HG02943 (cell line): ENCODE measurements at regions not wholly inside any gene's neighbourhood (a gene's known extent, or its start where the extent isn't known, plus 50 kb on each side); places are given as distances from the start of the nearest gene placed in this dataset.
"Not testable (repeated sequence)": the region's sequence is repeated elsewhere in the genome, so short reads cannot be mapped to it uniquely, and the experiment has no call there.

Source experiments
- ATAC-seq: cut with Tn5 transposase; IDR thresholded peaks from one replicate; pipeline ENCODE4 v1.9.1; 2021; ENCODE audit warnings: mild to moderate bottlenecking, low read depth, moderate library complexity; ENCODE audit not compliant: unreplicated experiment

- not testable (repeated sequence) for ATAC-seq
Measured at GRCh38 chr17:20895426-20895825, 147.4 kb downstream of the USP22 start.

GRCh38 chr17:20896153-20896649 is 146.6 kb downstream of the USP22 start:
- no peak for ATAC-seq

GRCh38 chr17:20898726-20899125 is 144.1 kb downstream of the USP22 start:
- not testable (repeated sequence) for ATAC-seq

GRCh38 chr17:20902496-20902895 is 140.3 kb downstream of the USP22 start:
- ATAC-seq: not testable (repeated sequence)

DNA sequence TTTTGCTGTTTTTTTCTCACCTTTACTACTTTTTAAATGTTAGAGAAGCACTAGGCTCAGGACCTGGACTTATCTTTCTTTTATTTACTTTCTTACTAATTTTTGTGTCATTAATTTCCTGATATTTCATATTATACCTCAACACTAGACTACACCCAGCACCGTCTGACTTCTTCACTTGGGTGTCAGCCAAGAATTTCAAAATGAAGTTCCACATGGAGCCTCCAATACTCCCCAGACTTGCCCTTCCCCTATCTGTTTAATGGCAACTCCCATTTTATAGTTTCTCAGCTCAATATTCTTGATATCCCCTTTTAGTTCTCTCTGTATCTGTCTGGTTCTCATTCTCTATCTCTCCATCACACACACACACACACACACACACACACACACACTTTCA is 139.3 kb downstream of the USP22 start:
- ATAC-seq: not testable (repeated sequence)

GRCh38 chr17:20908313-20909267 is 134.2 kb downstream of the USP22 start:
- ATAC-seq: peak; percentile 79

DNA sequence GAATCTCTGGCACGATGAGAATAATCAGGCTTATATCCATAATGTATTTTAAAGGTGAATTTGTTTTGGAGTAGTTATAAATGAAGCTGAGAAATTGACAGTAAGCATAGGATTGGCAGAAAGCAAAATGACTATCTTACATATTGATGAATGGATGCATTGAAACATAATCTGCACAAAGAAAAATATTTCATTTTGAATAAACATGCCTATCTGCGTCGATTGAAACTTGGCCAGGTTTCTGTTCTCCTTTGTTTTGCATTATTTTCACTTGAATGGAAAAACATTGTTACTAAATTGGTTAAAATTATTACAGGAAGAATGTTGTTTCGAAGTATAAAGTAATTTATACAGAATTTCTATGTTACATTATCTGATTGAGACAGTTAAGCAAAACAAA is 128.2 kb downstream of the USP22 start:
- ATAC-seq: no peak

DNA sequence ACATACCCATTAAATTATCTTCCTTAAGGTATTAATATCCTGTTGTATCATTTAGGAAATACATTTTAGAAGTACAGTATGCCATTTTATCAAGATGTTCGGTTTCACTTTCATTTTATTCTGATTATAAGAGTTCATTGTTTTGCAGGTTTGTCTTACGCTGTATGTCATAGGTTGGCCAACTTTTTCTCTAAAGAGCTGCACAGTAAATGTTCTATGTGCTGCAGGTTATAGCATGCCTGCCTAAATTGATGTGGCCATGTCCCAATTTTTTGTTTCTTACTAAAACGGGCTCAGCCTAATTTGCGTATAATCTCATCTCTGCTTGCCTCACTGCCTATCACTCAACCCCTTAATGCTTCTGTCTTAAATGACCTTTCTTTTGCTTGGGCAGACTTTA is 126.4 kb downstream of the USP22 start:
- ATAC-seq: no peak

DNA sequence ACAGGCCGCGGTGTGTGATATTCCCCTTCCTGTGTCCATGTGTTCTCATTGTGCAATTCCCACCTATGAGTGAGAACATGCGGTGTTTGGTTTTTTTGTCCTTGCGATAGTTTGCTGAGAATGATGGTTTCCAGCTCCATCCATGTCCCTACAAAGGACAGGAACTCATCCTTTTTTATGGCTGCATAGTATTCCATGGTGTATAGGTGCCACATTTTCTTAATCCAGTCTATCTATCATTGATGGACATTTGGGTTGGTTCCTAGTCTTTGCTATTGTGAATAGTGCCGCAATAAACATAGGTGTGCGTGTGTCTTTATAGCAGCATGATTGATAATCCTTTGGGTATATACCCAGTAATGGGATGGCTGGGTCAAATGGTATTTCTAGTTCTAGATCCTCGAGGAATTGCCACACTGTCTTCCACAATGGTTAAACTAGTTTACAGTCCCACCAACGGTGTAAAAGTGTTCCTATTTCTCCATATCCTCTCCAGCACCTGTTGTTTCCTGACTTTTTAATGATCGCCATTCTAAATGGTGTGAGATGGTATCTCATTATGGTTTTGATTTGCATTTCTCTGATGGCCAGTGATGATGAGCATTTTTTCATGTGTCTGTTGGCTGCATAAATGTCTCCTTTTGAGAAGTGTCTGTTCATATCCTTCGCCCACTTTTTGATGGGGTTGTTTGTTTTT is 125.1 kb downstream of the USP22 start:
- not testable (repeated sequence) for ATAC-seq

GRCh38 chr17:20920095-20920814 is 122.6 kb downstream of the USP22 start:
- ATAC-seq: no peak

GRCh38 chr17:20920815-20921199 is 122.0 kb downstream of the USP22 start:
- ATAC-seq: no peak

- no peak for ATAC-seq
Measured at GRCh38 chr17:20922128-20922670, 120.6 kb downstream of the USP22 start.

GRCh38 chr17:20924306-20924705 is 118.5 kb downstream of the USP22 start:
- no peak for ATAC-seq

GRCh38 chr17:20925091-20925490 is 117.7 kb downstream of the USP22 start:
- ATAC-seq: no peak

DNA sequence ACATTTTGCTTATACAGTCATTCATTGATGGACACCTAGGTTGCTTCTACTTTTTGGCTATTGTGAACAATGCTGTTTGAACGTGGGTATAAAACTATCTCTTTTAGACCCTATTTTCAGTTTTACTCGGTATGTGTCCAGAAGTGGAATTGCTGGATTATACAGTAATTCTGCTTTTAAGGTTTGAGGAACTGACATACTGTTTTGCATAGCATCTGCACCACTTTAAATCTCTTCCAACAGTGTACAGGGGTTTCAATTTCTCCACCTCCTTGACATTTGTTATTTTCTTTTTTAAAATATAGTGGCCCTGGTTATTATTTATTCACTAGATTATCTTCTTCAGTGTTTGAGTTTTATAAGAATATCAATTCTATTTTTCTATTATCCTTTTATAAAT is 116.9 kb downstream of the USP22 start:
- no peak for ATAC-seq

DNA sequence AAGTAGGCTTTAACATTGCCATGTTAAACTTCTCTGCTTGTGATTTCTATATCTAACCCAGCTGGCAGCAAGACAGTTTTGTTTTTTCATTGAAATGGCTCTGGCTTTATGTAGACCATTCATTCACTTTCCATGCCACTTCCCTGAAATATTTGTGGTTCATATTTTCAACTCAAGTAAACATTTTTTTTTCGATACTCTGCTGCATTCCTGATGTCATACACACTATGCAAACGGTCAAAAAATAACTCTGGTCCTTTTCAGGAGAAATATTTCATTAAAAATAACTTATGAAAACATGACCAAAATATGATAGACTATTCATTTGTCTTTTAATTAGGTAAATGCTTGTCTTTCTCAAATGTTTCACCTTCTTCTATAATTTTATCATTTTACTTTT is 116.3 kb downstream of the USP22 start:
- ATAC-seq: no peak

GRCh38 chr17:20927308-20927977 is 115.4 kb downstream of the USP22 start:
- ATAC-seq: no peak

GRCh38 chr17:20929334-20929733 is 113.5 kb downstream of the USP22 start:
- no peak for ATAC-seq

GRCh38 chr17:20930081-20930760 is 112.6 kb downstream of the USP22 start:
- no peak for ATAC-seq
